Loucy (cell line): ENCODE measurements at regions not wholly inside any gene's neighbourhood (a gene's known extent, or its start where the extent isn't known, plus 50 kb on each side); places are given as distances from the start of the nearest gene placed in this dataset.

ENCODE experiments used
- H2AFZ ChIP-seq: fragments of 200-600 bp; sonication (generic); 2 replicates; pipeline ENCODE4 v1.6.0; 2016; ENCODE audit warnings: antibody characterized with exemption, mild to moderate bottlenecking, low read length, moderate library complexity
- H3F3A ChIP-seq: fragments of 200-600 bp; 2 replicates; pipeline ENCODE4 v1.6.0; 2016; ENCODE audit warnings: antibody characterized with exemption, low read depth, mild to moderate bottlenecking
- H3K27me3 ChIP-seq: fragments of 200-600 bp; sonication (generic); 2 replicates; pipeline ENCODE4 v1.6.1; 2014; ENCODE audit warnings: low read length, mild to moderate bottlenecking; ENCODE audit not compliant: insufficient read depth, poor library complexity, severe bottlenecking
- H3K36me3 ChIP-seq: fragments of 200-600 bp; sonication (generic); 2 replicates; pipeline ENCODE4 v1.6.1; 2016; ENCODE audit warnings: low read length; ENCODE audit not compliant: insufficient read depth
- H3K4me1 ChIP-seq: fragments of 200-600 bp; sonication (generic); 2 replicates; pipeline ENCODE4 v1.5.1; 2014; ENCODE audit warnings: low read length, mild to moderate bottlenecking; ENCODE audit not compliant: insufficient read depth, poor library complexity, severe bottlenecking
- H3K4me2 ChIP-seq: fragments of 200-600 bp; sonication (generic); 2 replicates; pipeline ENCODE4 v1.6.0; 2014; ENCODE audit warnings: antibody characterized with exemption, low read length, low read depth, mild to moderate bottlenecking; ENCODE audit not compliant: poor library complexity, severe bottlenecking
- H3K4me3 ChIP-seq: fragments of 200-600 bp; sonication (generic); 2 replicates; pipeline ENCODE4 v1.5.1; 2014; ENCODE audit warnings: low read length, mild to moderate bottlenecking, mixed read lengths; ENCODE audit not compliant: poor library complexity, severe bottlenecking
- H3K79me2 ChIP-seq: fragments of 200-600 bp; sonication (generic); 2 replicates; pipeline ENCODE4 v1.6.1; 2014; ENCODE audit warnings: low read length; ENCODE audit not compliant: insufficient read depth
- H3K9ac ChIP-seq: fragments of 200-600 bp; sonication (generic); 2 replicates; pipeline ENCODE4 v1.6.0; 2014; ENCODE audit warnings: mild to moderate bottlenecking, low read depth, low read length, moderate library complexity; ENCODE audit not compliant: poor library complexity, severe bottlenecking
- H3K9me2 ChIP-seq: fragments of 200-600 bp; sonication (generic); replicated peaks from 2 replicates; pipeline ENCODE4 v1.6.1; 2016; ENCODE audit warnings: low read depth, low read length, mixed read lengths
- H3K9me3 ChIP-seq: fragments of 200-600 bp; sonication (generic); 2 replicates; pipeline ENCODE4 v1.6.1; 2014; ENCODE audit warnings: mild to moderate bottlenecking, antibody characterized with exemption, low read length, low read depth; ENCODE audit not compliant: insufficient read depth
- H4K20me1 ChIP-seq: fragments of 200-600 bp; sonication (generic); 2 replicates; pipeline ENCODE4 v1.6.0; 2014; ENCODE audit warnings: antibody characterized with exemption, low read length, mild to moderate bottlenecking; ENCODE audit not compliant: insufficient read depth, poor library complexity, severe bottlenecking
- CTCF ChIP-seq: fragments of 200-600 bp; sonication (generic); conservative IDR thresholded peaks from 2 replicates; pipeline ENCODE4 v1.5.1; 2014; ENCODE audit warnings: mild to moderate bottlenecking, antibody characterized with exemption, low read length
- EZH2phosphoT487 ChIP-seq: fragments of 200-600 bp; IDR thresholded peaks from 2 replicates; pipeline ENCODE4 v1.6.1; 2018; ENCODE audit warnings: antibody characterized with exemption, mild to moderate bottlenecking, moderate library complexity, borderline replicate concordance

- Histone ChIP-seq H3K9ac (no peak overlapping the region), H4K20me1 (no peaks in the 10 kb centered on the region)
- no peak for TF ChIP-seq EZH2phosphoT487
- TF ChIP-seq CTCF: no peak
Observed at GRCh38 chr18:62447652-62448051, 75.2 kb upstream of the ZCCHC2 start.

GRCh38 chr18:62448426-62448825 is 74.4 kb upstream of the ZCCHC2 start:
- no peak overlapping the region for H3K4me3 ChIP-seq
- no peaks in the 10 kb centered on the region for H3K4me1 ChIP-seq
- no peak overlapping the region for H3K9ac ChIP-seq

More at GRCh38 chr18:62447652-62448051, 75.2 kb upstream of the ZCCHC2 start:
- Histone ChIP-seq H3K4me2 (no peak overlapping the region), H3K4me3 (no peak overlapping the region), H3K27me3 (no peaks in the 10 kb centered on the region), H3K79me2 (no peaks in the 10 kb centered on the region), H3K9me3 (no peaks in the 10 kb centered on the region), H3F3A (no peaks in the 10 kb centered on the region), H3K9me2 (no peaks in the 10 kb centered on the region), H3K4me1 (no peaks in the 10 kb centered on the region), H3K36me3 (no peaks in the 10 kb centered on the region), H2AFZ (no peak overlapping the region)

GRCh38 chr18:62449490-62450104 is 73.2 kb upstream of the ZCCHC2 start:
- TF ChIP-seq CTCF (no peak), EZH2phosphoT487 (no peak)
- H3K9me3 ChIP-seq: no peaks in the 10 kb centered on the region
- H3K4me2 ChIP-seq: no peak overlapping the region
- H3K4me3 ChIP-seq: no peak overlapping the region
- H3K9ac ChIP-seq: no peak overlapping the region
- no peaks in the 10 kb centered on the region for H3K79me2 ChIP-seq
- no peaks in the 10 kb centered on the region for H3K36me3 ChIP-seq
- H3K27me3 ChIP-seq: no peaks in the 10 kb centered on the region
- H3K4me1 ChIP-seq: no peaks in the 10 kb centered on the region
- H4K20me1 ChIP-seq: no peaks in the 10 kb centered on the region
- no peak overlapping the region for H2AFZ ChIP-seq
- H3F3A ChIP-seq: no peaks in the 10 kb centered on the region
- no peaks in the 10 kb centered on the region for H3K9me2 ChIP-seq

More at GRCh38 chr18:62448426-62448825, 74.4 kb upstream of the ZCCHC2 start:
- no peaks in the 10 kb centered on the region for H3K36me3 ChIP-seq
- H3K79me2 ChIP-seq: no peaks in the 10 kb centered on the region
- no peak overlapping the region for H2AFZ ChIP-seq
- H3K9me2 ChIP-seq: no peaks in the 10 kb centered on the region
- no peaks in the 10 kb centered on the region for H3F3A ChIP-seq
- TF ChIP-seq CTCF (no peak), EZH2phosphoT487 (no peak)
- no peaks in the 10 kb centered on the region for H4K20me1 ChIP-seq
- H3K4me2 ChIP-seq: no peak overlapping the region
- no peaks in the 10 kb centered on the region for H3K9me3 ChIP-seq
- no peaks in the 10 kb centered on the region for H3K27me3 ChIP-seq
